Spleen (tissue), 11 donors: ENCODE measurements at regions not wholly inside any gene's neighbourhood (a gene's known extent, or its start where the extent isn't known, plus 50 kb on each side); places are given as distances from the start of the nearest gene placed in this dataset.

ENCODE experiments used
- DNase-seq: peaks from one replicate; pipeline ENCODE4 v3.0.0-alpha.2; 2020
- H3K27ac ChIP-seq, 8 donors: fragments of 200-600 bp; sonication (generic) in 7 of 8; 1 replicate in 4 of 8; 2 replicates in 4 of 8; pipeline versions ENCODE4 v1.5.0 to v1.8.0; 2016 to 2021; ENCODE audit warnings: inconsistent platforms in 4 of 8, mild to moderate bottlenecking in 4 of 8, moderate library complexity in 1 of 8
- H3K27me3 ChIP-seq, 7 donors: fragments of 200-600 bp; sonication (generic) in 6 of 7; replicated peaks in 1 of 7; 1 replicate in 4 of 7; 2 replicates in 3 of 7; pipeline versions ENCODE4 v1.5.0 to v1.8.0; 2016 to 2021; ENCODE audit warnings: inconsistent platforms in 3 of 7, mild to moderate bottlenecking in 1 of 7
- H3K36me3 ChIP-seq, 6 donors: fragments of 200-600 bp; sonication (generic) in 5 of 6; 1 replicate in 4 of 6; 2 replicates in 2 of 6; pipeline versions ENCODE4 v1.5.0 to v1.8.0; 2016 to 2021; ENCODE audit warnings: inconsistent platforms in 2 of 6
- H3K4me1 ChIP-seq, 6 donors: fragments of 200-600 bp; sonication (generic) in 5 of 6; 1 replicate in 3 of 6; 2 replicates in 3 of 6; pipeline versions ENCODE4 v1.5.0 to v1.8.0; 2016 to 2021; ENCODE audit warnings: inconsistent platforms in 3 of 6
- H3K4me3 ChIP-seq, 8 donors: fragments of 200-600 bp; sonication (generic) in 7 of 8; 1 replicate in 4 of 8; 2 replicates in 4 of 8; pipeline versions ENCODE4 v1.5.0 to v1.8.0; 2016 to 2021; ENCODE audit warnings: inconsistent platforms in 4 of 8, mild to moderate bottlenecking in 4 of 8, moderate library complexity in 2 of 8
- H3K9me3 ChIP-seq, 8 donors: fragments of 200-600 bp; sonication (generic) in 7 of 8; 1 replicate in 4 of 8; 2 replicates in 4 of 8; pipeline versions ENCODE4 v1.5.0 to v1.8.0; 2016 to 2021; ENCODE audit warnings: inconsistent platforms in 4 of 8
- POLR2A ChIP-seq, 3 donors: fragments of 450-650 bp; IDR thresholded peaks; one replicate each; pipeline ENCODE4 v1.5.1; 2017; ENCODE audit warnings: antibody characterized with exemption in 3 of 3, mild to moderate bottlenecking in 1 of 3
- POLR2AphosphoS5 ChIP-seq, 3 donors: sonication (generic); formaldehyde crosslinking; IDR thresholded peaks; one replicate each; pipeline ENCODE4 v1.5.1; 2017; ENCODE audit warnings: antibody characterized with exemption in 3 of 3
- WGBS, 5 donors: extraction: QIAGEN DNeasy Blood & Tissue Kit in 3 of 5; methylation state at CpG; one replicate each; pipeline versions ENCODE4 v1.1.5 to v1.1.7; 2013 to 2018; 5-methylcytosine and 5-hydroxymethylcytosine counted together
- intact Hi-C: fragments of 100-400 bp; cut with DNase I; formaldehyde crosslinking; loops from one replicate; pipeline ENCODE4 v1.15.0; 2023; ENCODE audit warnings: low total_unique reads
- TF ChIP-seq, protein P1 (sequence below), 11 experiments: fragments of 200-600 bp in 7 of 11; fragments of 450-650 bp in 4 of 11; sonication (generic) in 4 of 11; IDR thresholded peaks in 8 of 11; conservative IDR thresholded peaks in 3 of 11; 1 replicate in 7 of 11; 2 replicates in 4 of 11; pipeline versions ENCODE4 v1.4.0 to v1.8.0; 2016 to 2021; ENCODE audit warnings: antibody characterized with exemption in 11 of 11, inconsistent platforms in 4 of 11, mild to moderate bottlenecking in 1 of 11
- donor health status: healthy with polysubstance abuse.
- donor health status: DM: no; HTN: no; CAD: no; lungs with moderate emphysema.
- donor health status: DM: no; HTN: no; CAD: no.
- donor health status: Bipolar disorder and iron deficiency.
- donor health status: healthy.
- donor health status: DM: no; HTN: no; CAD: no.
- donor health status: DM: yes; HTN: yes; CAD: no.

DNA sequence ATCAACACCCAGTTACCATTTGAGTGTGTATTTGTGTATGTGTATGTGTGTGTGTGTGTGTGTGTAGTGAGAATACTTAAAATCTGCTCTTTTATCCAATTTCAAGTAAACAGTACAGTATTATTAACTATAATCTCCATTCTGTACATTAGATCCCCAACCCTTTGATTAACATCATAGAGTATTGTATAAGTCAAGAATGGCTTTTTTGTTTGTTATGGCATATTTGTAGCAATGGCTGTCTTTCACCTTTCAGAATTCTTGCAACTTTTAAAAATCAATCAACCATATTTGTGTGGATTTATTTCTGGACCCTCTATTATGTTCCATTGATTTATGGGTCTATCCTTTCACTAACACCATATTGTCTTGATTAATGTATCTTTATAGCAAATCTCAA, 779.3 kb upstream of the MIR17HG start:
- TF ChIP-seq POLR2A (IDR thresholded peaks at IDR 0.05) = no peak
- TF ChIP-seq POLR2AphosphoS5 (IDR thresholded peaks at IDR 0.05) = no peak
- TF ChIP-seq, protein P1, sequence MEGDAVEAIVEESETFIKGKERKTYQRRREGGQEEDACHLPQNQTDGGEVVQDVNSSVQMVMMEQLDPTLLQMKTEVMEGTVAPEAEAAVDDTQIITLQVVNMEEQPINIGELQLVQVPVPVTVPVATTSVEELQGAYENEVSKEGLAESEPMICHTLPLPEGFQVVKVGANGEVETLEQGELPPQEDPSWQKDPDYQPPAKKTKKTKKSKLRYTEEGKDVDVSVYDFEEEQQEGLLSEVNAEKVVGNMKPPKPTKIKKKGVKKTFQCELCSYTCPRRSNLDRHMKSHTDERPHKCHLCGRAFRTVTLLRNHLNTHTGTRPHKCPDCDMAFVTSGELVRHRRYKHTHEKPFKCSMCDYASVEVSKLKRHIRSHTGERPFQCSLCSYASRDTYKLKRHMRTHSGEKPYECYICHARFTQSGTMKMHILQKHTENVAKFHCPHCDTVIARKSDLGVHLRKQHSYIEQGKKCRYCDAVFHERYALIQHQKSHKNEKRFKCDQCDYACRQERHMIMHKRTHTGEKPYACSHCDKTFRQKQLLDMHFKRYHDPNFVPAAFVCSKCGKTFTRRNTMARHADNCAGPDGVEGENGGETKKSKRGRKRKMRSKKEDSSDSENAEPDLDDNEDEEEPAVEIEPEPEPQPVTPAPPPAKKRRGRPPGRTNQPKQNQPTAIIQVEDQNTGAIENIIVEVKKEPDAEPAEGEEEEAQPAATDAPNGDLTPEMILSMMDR (IDR thresholded peaks at IDR 0.05 in 8 of 11, conservative IDR thresholded peaks at IDR 0.05 in 3 of 11) = no peak
- H3K27me3 ChIP-seq = no peaks in the 10 kb centered on the region
- DNase-seq = no peak

DNA sequence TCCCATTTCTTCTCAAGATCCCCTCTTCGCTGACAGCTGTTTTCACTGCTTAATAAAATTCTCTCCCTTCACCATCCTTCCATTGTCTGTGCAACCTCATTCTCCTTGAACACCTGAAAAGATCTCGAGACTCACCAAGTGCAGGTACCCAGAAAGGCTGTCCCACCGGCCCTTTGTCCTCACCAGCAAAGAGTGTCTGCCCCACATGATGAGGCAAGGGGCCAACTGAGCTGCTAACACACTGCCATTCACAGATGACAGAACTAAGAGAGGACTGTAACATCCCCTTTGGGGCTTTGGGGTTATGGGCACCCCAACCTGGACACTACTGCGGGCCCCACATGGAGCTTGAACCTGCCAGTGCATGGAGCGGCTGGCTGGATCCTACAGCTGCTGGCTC, 771.4 kb upstream of the MIR17HG start:
- 85 to 95% (median 88%) methylated on average over 5 of the region's 5 CpGs for WGBS, 5 donors
- TF ChIP-seq POLR2AphosphoS5 (IDR thresholded peaks at IDR 0.05) = no peak
- TF ChIP-seq, protein P1 (IDR thresholded peaks at IDR 0.05 in 8 of 11, conservative IDR thresholded peaks at IDR 0.05 in 3 of 11) = no peak
- TF ChIP-seq POLR2A (IDR thresholded peaks at IDR 0.05) = no peak

More for the DNA sequence above, 779.3 kb upstream of the MIR17HG start:
- peaks cover 0 to 17% (median 2%) of the 10 kb centered on the region in 8 donors for H3K9me3 ChIP-seq
- no peaks in the 10 kb centered on the region for H3K36me3 ChIP-seq
- intact Hi-C loops = no loop called here
- H3K27ac ChIP-seq = no peak overlapping the region
- no peaks in the 10 kb centered on the region for H3K4me1 ChIP-seq
- no peak overlapping the region for H3K4me3 ChIP-seq

DNA sequence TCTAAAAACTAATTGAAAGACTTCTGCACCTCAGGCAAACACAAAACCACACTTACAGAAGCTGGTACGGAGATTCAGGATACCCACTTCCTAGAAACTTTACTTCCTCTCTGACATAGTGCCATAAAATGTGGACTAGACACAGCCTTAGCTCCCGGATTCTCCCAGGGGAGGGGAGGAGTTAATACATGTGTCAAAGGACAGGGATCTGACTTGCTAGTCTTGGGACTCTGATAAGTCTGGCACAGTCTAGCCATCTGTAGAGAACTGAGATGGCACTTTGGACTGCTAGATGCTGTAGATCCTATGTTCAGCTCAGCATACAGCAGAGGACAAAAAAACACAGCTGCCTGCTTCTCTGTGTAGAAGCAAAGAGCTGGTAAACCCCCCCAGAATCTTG, 769.8 kb upstream of the MIR17HG start:
- 7 to 21% (median 17%) methylated on average over 2 of the region's 2 CpGs for WGBS, 5 donors
- H3K27me3 ChIP-seq = no peaks in the 10 kb centered on the region
- DNase-seq = no peak
- H3K4me3 ChIP-seq = no peak overlapping the region
- TF ChIP-seq POLR2A (IDR thresholded peaks at IDR 0.05) (no peak), POLR2AphosphoS5 (IDR thresholded peaks at IDR 0.05) (no peak)
- no peak overlapping the region for H3K27ac ChIP-seq
- no peaks in the 10 kb centered on the region for H3K4me1 ChIP-seq
- H3K36me3 ChIP-seq = no peaks in the 10 kb centered on the region
- intact Hi-C loops = no loop called here
- H3K9me3 ChIP-seq = peaks cover 0 to 7% (median under 1%) of the 10 kb centered on the region in 8 donors

More for the DNA sequence above, 771.4 kb upstream of the MIR17HG start:
- Histone ChIP-seq H3K9me3 (peaks cover 0 to 7% (median 0%) of the 10 kb centered on the region in 8 donors), H3K36me3 (no peaks in the 10 kb centered on the region), H3K27ac (no peak overlapping the region), H3K27me3 (no peaks in the 10 kb centered on the region), H3K4me1 (no peaks in the 10 kb centered on the region), H3K4me3 (no peak overlapping the region)
- intact Hi-C loops = no loop called here
- no peak for DNase-seq

DNA sequence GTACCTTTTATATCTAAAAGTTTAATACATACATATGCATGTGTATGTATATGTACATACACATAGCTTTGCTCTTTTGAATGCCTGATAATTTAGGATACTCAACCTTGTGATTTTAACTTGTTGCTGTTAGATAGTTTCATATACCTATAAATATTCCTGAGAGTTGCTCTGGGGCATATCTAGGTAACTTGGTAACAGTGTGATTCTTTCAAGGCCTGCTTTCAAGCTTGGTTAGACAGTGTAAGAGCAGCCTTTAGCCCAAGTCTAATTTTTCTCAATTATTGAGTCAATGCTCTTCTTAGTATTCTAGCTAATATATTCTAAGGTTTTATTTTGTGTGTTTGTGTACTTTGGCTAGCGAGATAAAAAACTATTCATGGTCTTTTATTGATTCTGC, 762.1 kb upstream of the MIR17HG start:
- peaks cover 0 to 26% (median 14%) of the 10 kb centered on the region in 8 donors for H3K9me3 ChIP-seq
- no peak for TF ChIP-seq POLR2A (IDR thresholded peaks at IDR 0.05)
- intact Hi-C loops = no loop called here
- no peak overlapping the region for H3K4me3 ChIP-seq
- 72 to 100% (median 79%) methylated on average over 1 of the region's 1 CpG for WGBS, 5 donors
- no peaks in the 10 kb centered on the region for H3K27me3 ChIP-seq
- no peak overlapping the region for H3K27ac ChIP-seq
- no peak for DNase-seq
- H3K36me3 ChIP-seq = no peaks in the 10 kb centered on the region
- no peaks in the 10 kb centered on the region for H3K4me1 ChIP-seq

DNA sequence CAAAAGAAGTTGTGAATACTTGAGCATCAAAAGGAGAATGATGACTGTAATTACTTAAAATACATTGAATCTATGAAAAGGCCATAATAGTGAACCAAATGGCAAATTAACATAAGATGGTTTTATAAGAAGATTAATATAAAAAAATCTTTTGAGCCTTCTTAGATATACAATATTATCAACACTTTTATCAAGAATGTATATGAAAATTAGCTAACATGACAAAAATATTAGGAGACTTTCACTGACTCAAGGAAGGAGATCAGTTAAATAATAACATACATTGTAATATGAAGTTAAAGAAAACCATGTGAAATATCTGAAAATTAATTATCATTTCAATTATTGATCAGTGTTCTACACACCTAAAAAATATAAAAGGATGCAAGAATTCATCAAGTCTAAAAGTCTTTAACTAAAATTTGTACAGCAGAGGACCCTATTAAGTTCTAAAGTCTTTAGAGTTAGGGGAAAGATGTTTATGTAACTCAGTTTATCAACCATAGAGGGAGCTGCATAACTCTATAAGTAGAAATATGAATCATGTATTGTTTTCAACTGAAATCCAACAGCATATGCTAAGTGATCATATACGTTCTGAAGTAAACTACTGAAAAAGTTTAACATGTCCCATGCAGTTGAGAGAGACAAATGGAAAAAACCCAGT, 756.1 kb upstream of the MIR17HG start:
- H3K4me1 ChIP-seq = no peaks in the 10 kb centered on the region
- no peak for TF ChIP-seq POLR2A (IDR thresholded peaks at IDR 0.05)
- TF ChIP-seq, protein P1 (IDR thresholded peaks at IDR 0.05 in 8 of 11, conservative IDR thresholded peaks at IDR 0.05 in 3 of 11) = no peak
- no peak for TF ChIP-seq POLR2AphosphoS5 (IDR thresholded peaks at IDR 0.05)
- peaks cover 0 to 26% (median 20%) of the 10 kb centered on the region in 8 donors for H3K9me3 ChIP-seq
- H3K27ac ChIP-seq = no peak overlapping the region
- DNase-seq = no peak
- no peaks in the 10 kb centered on the region for H3K27me3 ChIP-seq
- 62 to 88% (median 81%) methylated on average over 1 of the region's 1 CpG for WGBS, 5 donors
- intact Hi-C loops = no loop called here
- H3K36me3 ChIP-seq = no peaks in the 10 kb centered on the region
- H3K4me3 ChIP-seq = no peak overlapping the region
